ENCODE measurements at regions not wholly inside any gene's neighbourhood (a gene's known extent, or its start where the extent isn't known, plus 50 kb on each side); places are given as distances from the start of the nearest gene placed in this dataset.

GRCh38 chr7:68857571-68857970 lies 740.7 kb upstream of the AUTS2 start:
- ChIA-PET POLR2A (ENCODE audit: partially characterized antibody) (no interaction called here), CTCF (ENCODE audit: partially characterized antibody) (interaction anchor here (0.8 to 1.2 kb wide), 2 partner anchors 89 to 115 kb away, joined by 3 read pairs; no protein-coding TSS in a partner anchor)
- no peak for TF ChIP-seq BACH1 (IDR thresholded peaks at IDR 0.05; ENCODE audit: low read length)
- no peak for TF ChIP-seq FOSL1 (IDR thresholded peaks at IDR 0.05; ENCODE audit: insufficient read depth, low read depth, low read length)
- TF ChIP-seq MAFK (IDR thresholded peaks at IDR 0.05; ENCODE audit: low read depth, low read length): no peak
- TF ChIP-seq USF2 (IDR thresholded peaks at IDR 0.05; ENCODE audit: low read length): no peak
- no peak for TF ChIP-seq KDM4A (IDR thresholded peaks at IDR 0.05; ENCODE audit: low read depth, low read length, severe bottlenecking)
- TF ChIP-seq POU5F1 (IDR thresholded peaks at IDR 0.05; ENCODE audit: low read depth, low read length): no peak
- no peak for TF ChIP-seq EP300 (IDR thresholded peaks at IDR 0.05; ENCODE audit: borderline replicate concordance in 1 of 2, low read depth in 2 of 2, low read length in 2 of 2)
- H4K91ac ChIP-seq (replicated peaks; ENCODE audit: insufficient read length, low read length): no peak overlapping the region
- no peak overlapping the region for H3K4me2 ChIP-seq (ENCODE audit: insufficient read depth in 1 of 2, low read depth in 2 of 2, low read length in 2 of 2)
- no peaks in the 10 kb centered on the region for H3K79me1 ChIP-seq (ENCODE audit: low read depth, low read length)
- H3K4me1 ChIP-seq (replicated peaks in 1 of 4; ENCODE audit: control insufficient read depth in 3 of 4, insufficient read depth in 4 of 4, low read length in 3 of 4): no peaks in the 10 kb centered on the region
- H3K4ac ChIP-seq (replicated peaks; ENCODE audit: insufficient read length, low read depth, low read length): no peak overlapping the region
- no peak overlapping the region for H2BK5ac ChIP-seq (ENCODE audit: low read depth, low read length)
- WGBS, 2 experiments (ENCODE audit: extremely low coverage in 1 of 2, insufficient coverage in 1 of 2, insufficient read length in 1 of 2, insufficient replicate concordance in 2 of 2, low coverage in 1 of 2, low lambda C conversion rate in 2 of 2, missing lambda C conversion rate in 1 of 2): 93% methylated on average over 1 of the region's 1 CpG; no CpG with 5 or more reads in 1 of the 2 experiments
- H2BK15ac ChIP-seq (ENCODE audit: low read length): no peak overlapping the region
- no peaks in the 10 kb centered on the region for H4K20me1 ChIP-seq (replicated peaks in 1 of 2; ENCODE audit: control insufficient read depth in 1 of 2, insufficient read depth in 2 of 2, low read length in 2 of 2)
- no peak overlapping the region for H3K23ac ChIP-seq (ENCODE audit: insufficient read length)
- H3K23me2 ChIP-seq (ENCODE audit: low read depth, low read length): no peaks in the 10 kb centered on the region; the same call in 1 of the 2 replicates
- H2BK20ac ChIP-seq (ENCODE audit: low read length): no peak overlapping the region
- H3K56ac ChIP-seq (replicated peaks; ENCODE audit: insufficient read length, low read depth, low read length): no peak overlapping the region
- H3K36me3 ChIP-seq (ENCODE audit: control insufficient read depth in 2 of 4, insufficient read depth in 4 of 4, low read length in 3 of 4): no peaks in the 10 kb centered on the region
- H3K14ac ChIP-seq (ENCODE audit: insufficient read length): no peak overlapping the region
- no peaks in the 10 kb centered on the region for H3K79me2 ChIP-seq (ENCODE audit: control insufficient read depth in 1 of 2, insufficient read depth in 2 of 2, low read length in 2 of 2)
- DNase-seq (ENCODE audit: low read depth in 1 of 2, low spot score in 2 of 2): no peak
- no peak overlapping the region for H2AK5ac ChIP-seq (ENCODE audit: low read depth, low read length)
- H2BK12ac ChIP-seq (ENCODE audit: low read depth, low read length): no peak overlapping the region
- no peak overlapping the region for H4K5ac ChIP-seq (ENCODE audit: insufficient read length, low read depth, low read length)
- no peak overlapping the region for H3K18ac ChIP-seq (ENCODE audit: extremely low read depth, low read length)
- H2BK120ac ChIP-seq (replicated peaks; ENCODE audit: low read depth, low read length): no peak overlapping the region
- no peaks in the 10 kb centered on the region for H3K27me3 ChIP-seq (replicated peaks in 1 of 4; ENCODE audit: control insufficient read depth in 3 of 4, extremely low read depth in 1 of 4, insufficient read depth in 3 of 4, low read length in 3 of 4)
- no peak overlapping the region for H3K27ac ChIP-seq (ENCODE audit: low read depth, low read length)
- no peak overlapping the region for H4K8ac ChIP-seq (ENCODE audit: extremely low read depth, insufficient read depth, low read length)
- no peak overlapping the region for H2AFZ ChIP-seq (ENCODE audit: low read length)
- FAIRE-seq: no peak
- H3K9ac ChIP-seq (replicated peaks in 1 of 4; ENCODE audit: extremely low read depth in 1 of 4, low read depth in 3 of 4, low read length in 3 of 4): no peak overlapping the region
- H3K4me3 ChIP-seq (ENCODE audit: extremely low read depth in 1 of 4, insufficient read depth in 2 of 4, low read depth in 3 of 4, low read length in 4 of 4): no peak overlapping the region
- peaks cover 0 to 2% of the 10 kb centered on the region in 2 experiments; a peak in 1 of 4 replicates for H3K9me3 ChIP-seq (ENCODE audit: insufficient read depth in 2 of 2, low read depth in 1 of 2, low read length in 1 of 2)

Data from H1 (cell line).